Neural progenitor cell (in vitro differentiated cells): ENCODE measurements at regions not wholly inside any gene's neighbourhood (a gene's known extent, or its start where the extent isn't known, plus 50 kb on each side); places are given as distances from the start of the nearest gene placed in this dataset.

ENCODE experiments used
- CTCF ChIP-seq: fragments of 200-600 bp; sonication (generic); IDR thresholded peaks from 2 replicates; pipeline ENCODE4 v1.5.1; 2017; ENCODE audit warnings: antibody characterized with exemption, mild to moderate bottlenecking
- EZH2 ChIP-seq: fragments of 200-600 bp; sonication (generic); IDR thresholded peaks from 2 replicates; pipeline ENCODE4 v1.6.1; 2017; ENCODE audit warnings: antibody characterized with exemption, mild to moderate bottlenecking, moderate library complexity

- TF ChIP-seq CTCF (no peak), EZH2 (no peak)
Observed at GRCh38 chr2:121148481-121148880, 136.5 kb downstream of the TFCP2L1 start.
